Prostate gland (tissue), 2 donors: ENCODE measurements at regions not wholly inside any gene's neighbourhood (a gene's known extent, or its start where the extent isn't known, plus 50 kb on each side); places are given as distances from the start of the nearest gene placed in this dataset.
"Not testable (repeated sequence)": the region's sequence is repeated elsewhere in the genome, so short reads cannot be mapped to it uniquely, and the experiment has no call there.

Source experiments
- DNase-seq: peaks from one replicate; pipeline ENCODE4 v3.0.0-alpha.2; 2019; ENCODE audit warnings: low spot score
- H3K27ac ChIP-seq, 2 donors: fragments of 200-600 bp; sonication (generic); 2 replicates each; pipeline ENCODE4 v1.5.1; 2017 to 2019
- H3K27me3 ChIP-seq: fragments of 200-600 bp; sonication (generic); replicated peaks from 2 replicates; pipeline ENCODE4 v1.5.1; 2019; ENCODE audit not compliant: insufficient read depth
- H3K36me3 ChIP-seq, 2 donors: fragments of 200-600 bp; sonication (generic); 1 replicate in 1 of 2; 2 replicates in 1 of 2; pipeline versions ENCODE4 v1.5.1 to v1.8.1; 2017 to 2019
- H3K4me1 ChIP-seq: fragments of 200-600 bp; sonication (generic); replicated peaks from 2 replicates; pipeline ENCODE4 v1.5.1; 2019
- H3K4me3 ChIP-seq, 2 donors: fragments of 200-600 bp; sonication (generic); 2 replicates each; pipeline ENCODE4 v1.5.1; 2017 to 2019
- H3K9me3 ChIP-seq: fragments of 200-600 bp; sonication (generic); 2 replicates; pipeline ENCODE4 v1.5.1; 2017
- CTCF ChIP-seq, 4 experiments: fragments of 200-600 bp in 2 of 4; fragments of 450-650 bp in 2 of 4; sonication (generic) in 2 of 4; IDR thresholded peaks; 1 replicate in 3 of 4; 2 replicates in 1 of 4; pipeline ENCODE4 v1.5.1; 2016 to 2019; ENCODE audit warnings: antibody characterized with exemption in 4 of 4, mild to moderate bottlenecking in 2 of 4, moderate library complexity in 2 of 4
- POLR2A ChIP-seq: fragments of 450-650 bp; IDR thresholded peaks from one replicate; pipeline ENCODE4 v1.6.1; 2016; ENCODE audit warnings: antibody characterized with exemption, mild to moderate bottlenecking
- POLR2AphosphoS5 ChIP-seq: sonication (generic); formaldehyde crosslinking; IDR thresholded peaks from one replicate; pipeline ENCODE4 v1.6.1; 2017; ENCODE audit warnings: antibody characterized with exemption
- WGBS: methylation state at CpG from one replicate; pipeline ENCODE4 v1.1.5; 2018; 5-methylcytosine and 5-hydroxymethylcytosine counted together
- intact Hi-C: fragments of 100-400 bp; cut with DNase I; formaldehyde crosslinking; loops from one replicate; pipeline ENCODE4 v1.14.2; 2022

DNA sequence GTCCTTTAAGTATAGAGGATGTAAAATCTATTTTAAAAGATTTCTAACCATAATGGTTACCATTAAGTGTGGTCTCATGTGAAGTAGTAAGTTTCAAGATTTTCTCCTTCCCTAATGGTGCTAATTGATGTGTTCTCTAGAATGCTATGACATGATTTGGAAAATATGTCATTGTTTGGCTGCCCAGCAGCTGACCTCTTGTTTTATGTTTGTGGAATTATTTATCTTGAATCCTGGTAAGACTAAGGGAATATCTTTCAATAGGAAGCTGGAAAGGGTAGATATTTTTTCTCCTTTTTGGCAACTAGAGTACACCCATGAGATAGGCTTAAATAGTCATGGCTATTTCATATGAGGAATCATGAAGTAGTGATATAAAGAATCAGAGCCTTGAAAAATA is 139.8 kb upstream of the CHODL start:
- no peaks in the 10 kb centered on the region for H3K27me3 ChIP-seq
- H3K36me3 ChIP-seq, result no peaks in the 10 kb centered on the region
- intact Hi-C loops, result no loop called here
- H3K9me3 ChIP-seq, result no peaks in the 10 kb centered on the region
- H3K27ac ChIP-seq, result no peak overlapping the region
- no peak overlapping the region for H3K4me3 ChIP-seq
- DNase-seq, result no peak
- H3K4me1 ChIP-seq, result no peaks in the 10 kb centered on the region
- TF ChIP-seq POLR2A (no peak), POLR2AphosphoS5 (no peak)

DNA sequence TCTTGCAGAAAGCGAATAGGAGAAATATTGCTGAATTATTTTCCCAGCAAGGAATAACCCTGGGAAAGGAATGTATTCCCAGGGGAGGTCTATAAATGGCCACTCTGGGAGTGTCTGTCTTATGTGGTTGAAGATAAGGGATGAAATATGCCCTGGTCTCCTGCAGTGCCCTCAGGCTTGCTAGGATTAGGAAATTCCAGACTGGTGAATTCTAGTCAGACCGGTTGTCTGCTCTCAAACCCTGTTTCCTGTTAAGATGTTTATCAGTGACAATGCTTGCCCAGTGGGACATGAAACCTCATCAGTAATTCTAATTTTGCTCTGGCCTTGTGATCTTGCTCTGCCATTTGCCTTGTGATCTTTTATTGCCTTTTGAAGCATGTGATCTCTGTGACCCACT is 148.2 kb upstream of the CHODL start:
- H3K27me3 ChIP-seq, H3K4me1 ChIP-seq, H3K36me3 ChIP-seq, H3K27ac ChIP-seq, DNase-seq, intact Hi-C loops, H3K4me3 ChIP-seq, H3K9me3 ChIP-seq: not testable (repeated sequence)
- WGBS, result 64% methylated on average over 2 of the region's 2 CpGs

DNA sequence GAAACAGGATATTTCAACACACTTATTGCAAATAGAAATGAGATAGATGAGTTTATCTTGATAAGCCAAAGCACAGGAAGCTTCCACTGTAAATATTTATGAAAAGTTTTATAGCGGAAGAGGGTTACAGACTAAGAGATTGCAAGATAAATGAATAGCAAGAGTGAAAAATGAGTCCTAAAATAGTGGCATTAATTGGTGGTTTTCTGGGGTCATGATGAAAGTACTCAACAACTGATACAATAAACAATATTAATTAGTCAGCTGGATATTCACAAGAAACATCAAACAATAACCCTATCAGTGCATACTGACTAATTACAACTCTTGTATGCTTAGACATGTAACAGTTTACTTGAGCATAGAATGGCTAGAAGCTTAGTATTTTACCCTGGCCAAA is 154.8 kb upstream of the CHODL start:
- no peaks in the 10 kb centered on the region for H3K4me1 ChIP-seq
- no peaks in the 10 kb centered on the region for H3K36me3 ChIP-seq
- intact Hi-C loops, result no loop called here
- 5% methylated on average over 1 of the region's 1 CpG for WGBS
- no peaks in the 10 kb centered on the region for H3K9me3 ChIP-seq
- H3K4me3 ChIP-seq, result no peak overlapping the region
- no peaks in the 10 kb centered on the region for H3K27me3 ChIP-seq
- DNase-seq, result no peak
- no peak overlapping the region for H3K27ac ChIP-seq
- TF ChIP-seq CTCF (IDR thresholded peaks at IDR 0.05), result no peak
- TF ChIP-seq POLR2AphosphoS5, result no peak
- no peak for TF ChIP-seq POLR2A

- WGBS, result 29% methylated on average over 4 of the region's 4 CpGs
- no peaks in the 10 kb centered on the region for H3K27me3 ChIP-seq
- no peak overlapping the region for H3K27ac ChIP-seq
- intact Hi-C loops, result no loop called here
- no peaks in the 10 kb centered on the region for H3K9me3 ChIP-seq
- TF ChIP-seq POLR2AphosphoS5 (no peak), POLR2A (no peak), CTCF (IDR thresholded peaks at IDR 0.05) (no peak)
- H3K36me3 ChIP-seq, result no peaks in the 10 kb centered on the region
- no peak overlapping the region for H3K4me3 ChIP-seq
- H3K4me1 ChIP-seq, result no peaks in the 10 kb centered on the region
- no peak for DNase-seq
These were observed 174.2 kb upstream of the CHODL start for GRCh38 chr21:18070392-18070791.

DNA sequence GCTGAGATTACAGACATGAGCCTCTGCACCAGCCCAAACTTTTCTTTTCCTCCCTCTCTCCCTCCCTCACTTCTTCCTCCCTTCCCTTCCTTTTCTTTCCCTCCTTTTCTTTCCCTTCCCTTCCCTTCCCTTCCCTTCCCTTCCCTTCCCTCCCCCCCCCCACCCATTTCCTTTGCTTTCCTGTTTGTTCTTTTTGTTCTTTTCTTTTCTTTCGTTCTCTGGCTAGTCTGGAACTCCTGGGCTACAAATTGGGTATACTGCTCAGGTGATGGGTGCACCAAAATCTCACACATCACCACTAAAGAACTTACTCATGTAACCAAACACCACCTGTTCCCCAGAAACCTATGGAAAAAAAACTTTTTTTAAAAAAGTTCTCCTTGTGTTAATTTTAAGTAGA is 174.8 kb upstream of the CHODL start:
- Histone ChIP-seq H3K4me3 (no peak overlapping the region), H3K36me3 (no peaks in the 10 kb centered on the region), H3K4me1 (no peaks in the 10 kb centered on the region), H3K27ac (no peak overlapping the region), H3K27me3 (no peaks in the 10 kb centered on the region), H3K9me3 (no peaks in the 10 kb centered on the region)
- DNase-seq, result no peak
- TF ChIP-seq POLR2AphosphoS5 (no peak), POLR2A (no peak), CTCF (IDR thresholded peaks at IDR 0.05) (no peak)
- intact Hi-C loops, result no loop called here
- WGBS, result 71% methylated on average over 1 of the region's 1 CpG

- intact Hi-C loops, result no loop called here
- Histone ChIP-seq H3K27me3 (no peaks in the 10 kb centered on the region), H3K4me1 (no peaks in the 10 kb centered on the region), H3K4me3 (no peak overlapping the region), H3K9me3 (no peaks in the 10 kb centered on the region), H3K27ac (no peak overlapping the region), H3K36me3 (no peaks in the 10 kb centered on the region)
- DNase-seq, result no peak
- TF ChIP-seq POLR2AphosphoS5 (no peak), POLR2A (no peak), CTCF (IDR thresholded peaks at IDR 0.05) (no peak)
- 55% methylated on average over 1 of the region's 1 CpG for WGBS
These were observed 184.2 kb upstream of the CHODL start for GRCh38 chr21:18060402-18060801.
